Activated CD8-positive, alpha-beta memory T cell treated with anti-CD3 and anti-CD28 coated beads for 48 hours (primary cell): ENCODE measurements at regions not wholly inside any gene's neighbourhood (a gene's known extent, or its start where the extent isn't known, plus 50 kb on each side); places are given as distances from the start of the nearest gene placed in this dataset.

Source experiments
- DNase-seq, 3 experiments: peaks; one replicate each; pipeline ENCODE4 v3.0.0-alpha.2; 2020; ENCODE audit warnings: low read depth in 2 of 3, low spot score in 2 of 3

DNA sequence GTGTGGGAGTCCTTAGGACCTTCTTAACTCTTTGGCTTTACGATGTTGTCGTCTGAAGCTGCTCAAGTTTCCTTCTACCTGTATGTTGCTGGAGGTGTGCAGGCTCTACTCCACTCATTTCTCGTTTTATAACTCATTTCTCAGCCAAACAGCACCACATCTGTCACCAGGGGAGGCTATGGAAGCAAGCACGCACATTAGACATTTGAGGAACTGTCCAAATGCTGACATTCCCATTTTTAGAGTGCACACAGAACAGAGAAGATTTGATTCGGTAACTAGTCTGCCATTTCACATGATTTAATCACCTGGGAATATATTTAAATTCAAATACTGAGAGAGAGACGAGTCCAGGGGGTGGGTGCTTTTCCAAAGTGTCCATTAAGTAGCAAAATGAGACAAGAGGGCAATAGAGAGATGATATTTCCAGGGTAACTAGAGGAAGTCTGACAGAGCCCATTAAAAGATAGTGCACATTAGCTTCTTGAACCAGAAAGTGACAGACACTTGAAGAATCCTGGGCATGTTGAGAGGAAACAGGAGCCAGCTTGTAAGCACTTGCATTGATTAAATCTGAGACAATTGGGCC lies 793.3 kb downstream of the TDRD15 start:
- DNase-seq: no peak

DNA sequence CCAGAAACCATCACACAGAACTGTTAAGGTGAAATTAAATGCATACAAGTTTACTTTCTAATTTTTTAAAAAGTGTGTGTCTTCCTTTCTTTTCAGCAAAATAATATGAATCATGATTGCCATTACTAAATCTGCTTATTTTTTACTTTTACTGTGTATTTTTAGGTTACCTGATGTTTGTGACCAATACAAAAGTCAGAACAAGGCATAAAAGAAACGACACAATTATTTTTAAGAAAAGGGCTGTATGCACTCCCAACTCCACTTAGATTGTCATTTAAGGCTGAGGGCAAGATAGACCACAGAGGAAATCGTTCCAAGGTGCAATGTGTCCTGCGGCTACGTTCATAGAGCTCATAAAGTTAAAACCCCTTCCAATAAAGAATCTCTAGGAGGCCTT lies 797.0 kb downstream of the TDRD15 start:
- no peak for DNase-seq

DNA sequence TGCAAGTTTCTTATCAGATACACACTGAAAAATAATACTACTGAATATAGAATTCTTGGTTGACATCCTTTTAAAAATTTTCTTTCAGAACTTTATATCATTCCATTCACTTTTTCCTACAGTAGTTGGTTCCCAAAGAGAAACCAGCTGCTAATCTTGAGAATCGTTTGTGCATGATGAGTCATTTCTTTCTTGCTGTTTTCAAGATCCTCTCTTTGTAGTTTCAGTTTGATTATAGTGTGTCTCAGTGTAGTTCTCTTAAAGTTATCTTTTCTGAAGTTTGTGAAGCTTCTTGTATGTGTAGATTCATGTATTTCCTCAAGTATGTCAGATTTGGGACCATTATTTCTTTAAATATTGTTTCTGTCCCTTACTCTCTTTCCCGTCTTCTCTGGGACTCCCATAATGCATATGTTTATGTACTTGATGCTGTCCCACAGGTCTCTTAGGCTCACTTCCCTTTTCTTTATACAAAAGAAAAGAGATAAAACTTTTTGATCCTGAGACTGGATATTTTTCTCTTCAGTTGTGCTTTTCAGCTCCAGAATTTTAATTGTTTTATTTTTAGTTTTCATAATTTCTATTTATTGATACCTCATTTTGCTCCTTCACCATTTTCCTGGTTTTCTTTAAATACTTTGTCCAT lies 801.0 kb downstream of the TDRD15 start:
- DNase-seq: no peak

DNA sequence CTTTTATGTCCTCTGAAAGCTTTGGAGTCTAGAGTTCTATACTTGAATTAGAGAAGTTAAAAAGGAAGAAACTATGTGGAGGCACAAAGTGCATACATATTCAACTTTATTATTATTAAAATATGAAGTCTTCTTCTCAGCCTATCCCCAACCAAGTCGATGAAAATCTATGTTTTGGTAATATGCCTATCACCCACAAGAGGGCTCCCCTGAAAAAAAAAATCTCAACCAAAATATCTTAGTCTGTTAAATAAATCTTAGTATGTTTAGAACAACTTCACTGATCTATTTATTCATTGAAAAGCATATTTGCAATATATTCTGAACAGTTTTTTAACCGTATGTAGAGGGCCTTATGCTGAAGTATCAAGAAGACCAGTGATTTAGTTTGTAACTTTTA lies 804.5 kb downstream of the TDRD15 start:
- no peak for DNase-seq

DNA sequence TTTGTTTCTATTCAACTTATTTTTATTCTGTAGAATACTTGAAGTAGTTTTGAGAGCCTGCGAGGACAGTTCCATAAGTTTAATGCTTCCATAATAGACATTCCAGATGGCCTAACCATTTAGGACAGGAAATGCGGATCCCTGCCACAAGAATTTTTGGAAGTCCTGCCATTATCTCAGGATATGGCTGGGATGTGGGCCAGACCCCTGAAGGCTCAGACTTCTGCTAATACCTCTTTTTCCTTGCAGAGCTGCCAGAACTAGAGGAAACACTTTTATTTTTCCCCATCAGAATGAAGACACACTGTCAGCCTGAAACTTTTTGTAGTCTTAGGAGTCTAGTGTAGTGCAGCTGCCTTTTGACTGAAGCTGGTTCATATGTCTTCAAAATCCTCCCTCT lies 806.5 kb downstream of the TDRD15 start:
- no peak for DNase-seq

DNA sequence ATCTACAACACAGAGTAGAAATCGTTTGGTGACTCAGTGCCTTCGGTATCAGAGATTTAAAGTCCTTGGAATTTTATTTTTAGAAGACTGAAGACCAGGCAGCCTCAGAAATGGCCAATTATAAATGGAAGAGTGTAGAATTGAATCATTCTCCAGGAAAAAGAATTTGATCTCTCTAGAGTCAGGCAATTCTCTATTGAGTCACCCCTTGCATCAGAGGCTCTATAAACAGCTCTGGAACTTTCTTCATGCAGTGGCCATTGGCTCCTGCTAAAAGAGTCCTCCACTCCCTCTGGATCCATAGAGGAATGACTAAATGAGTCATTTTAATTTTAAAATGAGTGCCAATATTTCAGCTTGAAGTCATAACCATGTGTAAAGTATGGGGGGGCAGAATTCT lies 816.2 kb downstream of the TDRD15 start:
- DNase-seq: no peak

DNA sequence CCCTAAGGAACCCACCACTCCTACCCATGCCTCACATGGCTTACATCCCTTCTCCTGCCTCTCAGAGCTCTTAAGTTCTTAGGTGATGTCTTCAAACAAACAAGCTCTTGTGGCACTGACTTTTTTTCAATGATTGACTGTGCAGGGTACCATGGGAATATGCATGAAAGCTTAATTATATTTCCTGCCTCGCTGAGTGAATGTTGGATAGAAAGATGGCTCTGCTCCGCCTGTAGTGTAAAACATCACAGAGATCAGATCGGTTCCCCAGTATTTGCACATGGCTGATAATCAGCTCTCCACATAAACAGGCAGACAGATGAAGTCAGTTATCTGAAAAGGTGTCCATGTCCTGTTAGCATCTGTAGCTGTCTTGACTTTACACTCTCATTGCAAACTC lies 820.8 kb downstream of the TDRD15 start:
- DNase-seq: no peak

DNA sequence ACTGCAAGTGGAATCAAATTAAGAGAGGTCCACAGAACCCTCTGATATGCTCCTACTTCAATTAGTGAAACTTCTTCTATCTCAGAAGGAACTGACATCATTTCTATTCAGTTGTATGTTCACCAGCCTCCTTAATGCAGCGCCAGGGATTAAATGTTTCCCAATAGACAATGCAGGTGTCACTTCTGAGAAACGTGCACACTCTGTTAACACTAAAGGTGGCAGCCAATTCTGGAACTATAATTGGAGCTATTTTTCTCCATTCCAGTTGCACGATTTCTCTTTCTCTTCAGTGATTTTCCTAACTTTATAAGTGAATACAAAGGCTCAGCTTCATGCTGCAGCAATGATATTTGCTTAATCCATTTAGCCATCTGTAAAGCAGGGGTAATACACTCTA lies 821.9 kb downstream of the TDRD15 start:
- DNase-seq: no peak

DNA sequence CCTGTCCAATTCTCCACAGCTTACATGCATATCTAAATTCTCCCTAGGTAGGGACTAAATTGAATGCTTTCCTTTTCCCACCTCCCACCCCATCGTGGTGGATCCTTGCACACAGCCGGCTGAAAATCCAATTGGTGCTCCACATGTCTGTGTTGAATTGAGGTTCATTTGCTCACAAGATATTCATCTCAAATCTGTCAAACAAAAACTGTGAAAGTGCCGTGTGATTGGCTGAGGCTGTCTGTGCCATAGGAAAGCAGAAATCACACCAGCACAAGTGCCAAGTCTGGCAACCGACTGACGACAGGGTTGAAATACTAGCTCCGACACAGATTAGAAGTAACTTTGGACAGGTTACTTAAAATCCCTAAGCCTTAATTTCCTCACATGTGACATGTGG lies 823.3 kb downstream of the TDRD15 start:
- DNase-seq: no peak

DNA sequence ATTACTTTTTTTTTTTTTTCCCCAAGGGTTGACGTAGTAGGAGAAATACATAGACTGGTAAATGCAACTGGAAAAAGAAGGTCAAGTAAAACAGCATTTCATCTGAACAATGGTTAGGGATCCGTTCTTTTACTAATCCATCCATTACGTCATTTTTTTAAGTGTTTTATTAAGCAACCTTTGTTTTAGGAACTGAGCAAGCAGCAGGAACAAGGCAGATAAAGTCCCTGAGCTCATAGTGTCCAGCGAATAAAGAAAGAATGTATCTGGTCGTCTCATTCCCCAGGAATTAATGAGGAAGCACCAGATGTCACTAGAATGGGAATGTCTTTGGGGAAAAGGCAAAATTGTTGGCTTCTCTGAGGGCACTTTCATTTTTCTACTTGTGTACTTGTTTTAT lies 842.4 kb downstream of the TDRD15 start:
- DNase-seq: no peak

DNA sequence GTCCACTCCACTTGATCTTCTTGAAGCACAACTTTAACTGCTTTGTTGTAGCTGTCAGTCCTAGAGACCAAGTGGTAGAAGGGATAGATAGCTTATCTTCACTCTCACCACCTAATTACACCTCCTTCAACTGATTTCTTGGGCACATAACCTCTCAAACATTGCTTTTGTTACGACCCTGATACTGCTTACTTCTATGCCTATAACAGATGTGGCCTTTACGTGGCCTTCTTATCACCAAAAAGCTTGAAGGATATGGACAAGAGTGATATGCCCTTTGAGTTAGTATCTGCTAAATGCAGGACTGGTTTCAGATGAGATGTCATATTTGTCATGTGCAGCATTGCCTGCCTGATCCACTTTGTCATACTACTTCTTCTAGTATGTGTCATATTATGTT lies 847.2 kb downstream of the TDRD15 start:
- no peak for DNase-seq

DNA sequence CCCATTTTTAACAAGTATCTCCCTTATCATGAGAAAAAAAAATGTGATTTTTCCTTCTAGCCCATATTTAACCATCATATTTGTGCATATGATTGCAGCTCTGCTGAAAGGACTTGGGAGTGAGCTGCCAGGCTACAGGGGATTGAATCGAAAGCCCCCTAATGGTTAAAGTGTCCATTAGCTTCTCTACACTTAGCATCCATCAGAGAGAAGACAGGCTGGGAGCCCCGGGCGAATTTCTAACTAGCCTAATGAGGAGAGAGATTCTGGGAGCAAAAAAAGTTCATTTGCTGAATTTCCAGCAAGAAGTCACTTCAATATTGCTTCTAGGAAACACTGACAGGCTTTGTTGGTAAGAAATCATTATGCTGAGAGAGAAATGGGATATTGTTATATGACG lies 848.8 kb downstream of the TDRD15 start:
- DNase-seq: no peak

DNA sequence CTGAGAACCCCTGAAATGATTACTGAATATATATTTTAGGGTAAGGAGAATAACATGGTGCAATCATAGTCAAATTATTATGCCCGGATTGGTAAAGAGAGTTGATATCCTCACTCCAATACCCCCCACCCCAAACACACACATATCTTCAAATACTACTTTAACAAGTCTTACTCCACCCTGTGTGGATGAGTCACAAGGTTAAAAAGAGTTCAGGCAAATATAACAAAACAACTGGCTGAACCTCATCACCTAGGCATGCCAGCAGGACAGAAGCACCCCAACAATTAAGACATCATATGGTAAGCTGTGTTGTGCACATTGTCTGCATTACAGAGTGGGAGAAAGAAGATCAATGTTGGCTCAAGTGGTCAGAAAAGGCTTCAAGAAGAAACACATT lies 857.4 kb downstream of the TDRD15 start:
- no peak for DNase-seq

DNA sequence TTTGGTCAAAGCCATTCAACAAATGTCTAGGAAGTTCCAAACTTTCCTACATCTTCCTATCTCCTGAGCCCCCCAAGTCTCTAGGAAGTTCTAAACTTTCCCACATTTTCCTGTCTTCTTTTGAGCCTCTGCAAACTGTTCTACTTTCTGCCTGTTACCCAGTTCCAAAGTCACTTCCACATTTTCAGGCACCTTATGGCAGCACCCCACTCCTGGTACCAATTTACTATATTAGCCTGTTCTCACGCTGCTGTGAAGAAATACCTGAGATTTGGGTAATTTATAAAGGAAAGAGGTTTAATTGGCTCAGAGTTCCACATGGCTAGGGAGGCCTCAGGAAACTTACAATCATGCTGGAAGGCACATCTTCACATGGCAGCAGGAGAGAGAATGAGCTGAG lies 869.2 kb downstream of the TDRD15 start:
- no peak for DNase-seq

DNA sequence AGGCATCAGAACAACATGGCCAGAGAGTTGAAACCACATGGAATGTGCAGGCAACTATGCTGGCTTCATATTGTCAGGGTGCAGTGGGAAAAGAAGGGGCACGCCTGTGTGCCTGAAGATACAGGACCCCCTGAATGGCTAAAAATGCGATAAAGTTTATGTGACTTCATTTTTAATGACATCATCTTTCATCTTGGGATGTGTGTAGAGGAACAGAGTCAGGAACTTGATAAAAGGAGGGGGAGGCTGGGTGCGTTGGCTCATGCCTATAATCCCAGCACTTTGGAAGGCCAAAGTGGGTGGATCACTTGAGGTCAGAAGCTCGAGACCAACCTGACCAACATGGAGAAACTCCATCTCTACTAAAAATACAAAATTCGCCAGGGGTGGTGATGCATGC lies 872.6 kb downstream of the TDRD15 start:
- DNase-seq: no peak

DNA sequence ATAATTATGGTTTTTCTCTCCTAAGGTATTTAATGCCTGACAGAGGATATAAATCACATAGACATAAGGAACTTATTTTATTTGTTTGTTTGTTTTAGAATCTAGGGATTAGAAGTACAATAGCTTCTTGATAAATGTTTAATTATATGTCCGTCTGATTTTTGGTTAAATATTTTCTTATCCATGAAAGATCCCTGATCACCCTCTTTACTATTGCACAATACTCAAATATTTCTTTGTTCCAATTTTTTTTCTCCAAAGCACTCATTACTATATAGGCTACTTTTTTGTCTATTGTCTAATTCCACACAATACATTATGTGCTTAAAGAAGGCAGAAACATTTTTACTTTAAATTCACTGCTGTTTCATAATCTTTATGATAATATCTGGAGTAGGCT lies 875.8 kb downstream of the TDRD15 start:
- DNase-seq: no peak

DNA sequence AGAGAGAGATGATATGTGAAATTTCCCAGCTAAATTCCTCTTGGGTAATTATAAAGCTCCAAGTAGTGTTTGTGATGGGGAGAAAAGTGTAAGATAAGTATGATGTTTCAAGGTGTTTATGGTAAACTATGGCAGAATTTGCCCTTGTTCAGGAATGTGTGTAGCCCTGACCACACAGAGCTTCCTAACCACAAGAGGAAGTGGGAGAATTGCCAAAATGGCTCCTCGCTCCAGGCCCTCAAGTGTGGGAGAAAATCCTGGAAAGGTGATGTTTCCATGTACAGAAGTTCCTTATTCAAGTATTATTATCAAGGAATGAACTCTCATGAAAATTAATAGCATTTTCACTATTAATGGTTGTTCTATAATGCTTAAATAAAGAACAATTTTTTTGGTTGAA lies 878.3 kb downstream of the TDRD15 start:
- no peak for DNase-seq

DNA sequence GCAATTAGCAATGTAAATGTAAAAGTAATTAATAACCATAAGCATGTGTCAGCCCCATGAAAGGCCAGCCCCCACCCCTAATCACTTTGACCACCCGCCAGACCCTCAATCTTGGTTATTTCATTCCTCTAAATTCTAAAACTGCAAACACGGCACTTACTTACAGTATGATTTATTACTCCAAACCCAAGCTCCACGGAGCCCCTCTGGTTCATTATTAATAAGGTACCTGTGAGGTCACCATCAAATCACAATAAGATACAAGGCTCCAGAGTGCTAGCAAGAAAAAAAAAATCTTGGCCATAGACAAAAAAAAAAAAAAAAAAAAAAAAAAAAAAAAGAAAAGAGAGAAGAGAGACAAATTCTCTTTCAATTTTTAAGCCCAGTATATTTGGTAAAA lies 879.5 kb downstream of the TDRD15 start:
- no peak for DNase-seq

DNA sequence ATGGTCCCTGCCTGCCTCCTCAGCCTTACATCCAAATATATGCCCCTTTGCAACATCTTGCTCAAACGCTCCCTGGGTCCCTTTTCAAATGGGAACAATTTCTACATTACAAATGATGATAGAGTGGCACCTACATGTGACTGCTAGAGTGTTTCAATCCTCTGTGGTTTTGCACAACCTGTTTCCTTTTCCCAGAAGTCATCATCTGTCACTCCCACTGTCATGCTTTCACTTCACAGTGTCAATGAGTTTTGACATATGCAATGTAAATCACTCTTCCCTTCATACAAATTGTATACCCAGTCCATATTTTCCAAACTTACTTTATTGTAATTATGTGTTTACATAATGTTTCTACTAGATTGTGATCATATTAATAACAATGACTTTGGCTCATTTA lies 887.3 kb downstream of the TDRD15 start:
- no peak for DNase-seq

DNA sequence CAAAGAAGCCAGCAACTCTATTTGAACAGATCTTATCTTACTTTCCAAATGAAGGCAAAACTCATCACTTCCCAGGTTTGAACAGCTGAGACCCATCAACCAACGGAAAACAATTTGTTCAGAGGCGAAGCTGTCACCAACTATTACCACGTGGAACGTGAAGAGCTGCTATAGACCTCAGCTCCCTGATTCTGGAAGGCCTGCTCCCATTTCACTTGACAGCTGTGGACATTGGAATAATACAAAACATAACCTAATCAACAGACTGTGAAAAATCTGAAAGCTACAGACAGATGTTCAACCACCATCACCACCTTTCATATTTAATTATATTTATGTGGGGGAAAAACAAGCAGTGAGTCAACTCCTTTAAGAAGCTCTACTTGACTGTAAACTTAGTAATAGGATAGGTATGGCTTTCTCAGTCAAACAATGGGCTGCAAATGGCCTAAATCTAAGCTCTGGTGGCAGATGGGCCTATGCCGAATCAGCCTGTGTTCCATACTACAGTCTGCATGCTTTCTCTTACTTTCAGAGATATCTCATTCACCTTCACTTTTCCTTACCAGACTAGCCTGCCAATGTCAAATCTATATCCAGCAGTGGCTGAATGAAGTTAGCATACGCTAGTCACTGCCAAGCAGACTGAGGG lies 896.4 kb downstream of the TDRD15 start:
- no peak for DNase-seq

DNA sequence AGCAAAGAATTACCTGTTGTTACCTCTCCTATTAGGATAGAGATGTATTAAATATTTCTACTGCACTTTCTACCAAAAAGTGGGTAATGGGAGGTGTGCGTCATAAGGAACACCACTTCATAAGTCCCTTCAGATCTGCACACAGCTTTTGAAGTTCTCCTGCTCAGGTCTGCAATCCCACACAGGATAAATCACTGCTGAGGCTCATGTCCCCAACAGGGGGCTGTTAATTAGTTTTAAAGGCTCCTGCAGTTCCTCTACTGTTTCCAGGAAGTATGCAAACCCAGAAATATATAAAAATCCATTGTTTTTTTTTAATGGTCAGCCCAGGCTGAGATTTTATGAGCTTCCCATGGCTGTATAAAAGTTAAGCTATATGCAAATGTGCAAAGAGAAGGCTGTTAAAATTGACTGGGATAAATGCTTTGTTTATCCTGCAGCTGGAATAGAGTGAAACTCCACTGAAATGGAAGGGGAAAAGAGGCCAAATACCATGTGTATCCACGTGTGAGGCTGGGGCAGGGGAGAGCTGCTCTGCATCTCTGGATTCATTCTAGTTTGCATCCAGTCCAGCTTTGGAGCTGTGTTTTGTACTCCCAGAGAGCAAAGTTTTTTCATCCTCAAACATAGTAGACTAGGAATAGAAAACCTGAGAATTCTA lies 903.7 kb downstream of the TDRD15 start:
- DNase-seq: no peak

DNA sequence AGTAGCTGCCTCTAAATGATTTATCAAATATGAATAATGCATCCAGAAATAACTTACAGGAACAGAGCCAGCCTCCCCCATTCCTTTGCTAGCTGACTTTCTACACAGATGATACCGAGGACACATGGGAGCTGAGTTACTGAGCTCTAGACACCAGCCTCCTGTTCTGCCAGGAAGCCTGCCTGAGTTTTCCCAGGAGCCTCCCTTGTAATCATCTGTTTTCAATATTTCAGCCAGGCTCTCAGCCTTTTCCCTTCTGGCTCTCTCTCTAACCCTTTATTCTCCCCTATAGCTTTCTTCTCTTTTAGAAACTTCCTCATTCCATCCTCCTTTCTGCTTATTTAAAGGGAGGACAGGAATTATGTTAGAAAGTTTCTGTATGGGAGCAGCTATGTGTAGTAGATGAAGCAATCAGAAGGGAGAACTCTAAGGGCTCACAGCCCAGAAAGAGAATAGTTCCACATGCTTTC lies 911.6 kb downstream of the TDRD15 start:
- no peak for DNase-seq
